Sigmoid colon (tissue), 4 donors: ENCODE measurements at regions not wholly inside any gene's neighbourhood (a gene's known extent, or its start where the extent isn't known, plus 50 kb on each side); places are given as distances from the start of the nearest gene placed in this dataset.

Source experiments
- CTCF ChIP-seq, 4 experiments: fragments of 450-650 bp in 3 of 4; fragments of 200-600 bp in 1 of 4; IDR thresholded peaks; one replicate each; pipeline ENCODE4 v1.5.1; 2016 to 2019; ENCODE audit warnings: antibody characterized with exemption in 4 of 4, mild to moderate bottlenecking in 3 of 4, moderate library complexity in 2 of 4
- EP300 ChIP-seq, 4 donors: sonication (generic); formaldehyde crosslinking; IDR thresholded peaks; one replicate each; pipeline ENCODE4 v1.6.1; 2017; ENCODE audit warnings: antibody characterized with exemption in 4 of 4
- POLR2AphosphoS5 ChIP-seq, 4 donors: sonication (generic); formaldehyde crosslinking; IDR thresholded peaks; one replicate each; pipeline ENCODE4 v1.6.1; 2017; ENCODE audit warnings: antibody characterized with exemption in 4 of 4

GRCh38 chr19:31659897-31660210 lies 310.6 kb upstream of the TSHZ3 start:
- no peak for TF ChIP-seq CTCF (IDR thresholded peaks at IDR 0.05)
- TF ChIP-seq POLR2AphosphoS5 (IDR thresholded peaks at IDR 0.05) = no peak
- no peak for TF ChIP-seq EP300 (IDR thresholded peaks at IDR 0.05)
